PC-9 (cell line): ENCODE measurements at regions not wholly inside any gene's neighbourhood (a gene's known extent, or its start where the extent isn't known, plus 50 kb on each side); places are given as distances from the start of the nearest gene placed in this dataset.

Experiments
- BruUV-seq: library from RNA; stranded (reverse); fragments of 400-500 nt; replicated peaks from 2 replicates; lab custom pipeline; 2021; lab: Mats Ljungman, UMichigan
- CTCF ChIA-PET: fragments of 300-600 bp; sonication (Branson Sonifier 250); formaldehyde crosslinking; loops from one replicate; lab custom pipeline; 2022; ENCODE audit warnings: antibody characterized with exemption; lab: Charles Lee
- POLR2A ChIA-PET: fragments of 300-600 bp; sonication (Branson Sonifier 250); formaldehyde crosslinking; loops from one replicate; lab custom pipeline; 2022; ENCODE audit warnings: antibody characterized with exemption; ENCODE audit not compliant: unreplicated experiment; lab: Charles Lee
- DNase-seq, 2 experiments: peaks; one replicate each; pipeline versions ENCODE4 v3.0.0 to v3.0.0-alpha.2; 2015 to 2022; ENCODE audit warnings: mixed read lengths in 1 of 2
- H2AFZ ChIP-seq: fragments of 200-600 bp; sonication (generic); 2 replicates; pipeline ENCODE4 v1.8.1; 2017; ENCODE audit warnings: antibody characterized with exemption
- H3F3A ChIP-seq: fragments of 200-600 bp; sonication (generic); 2 replicates; pipeline ENCODE4 v1.8.1; 2017; ENCODE audit warnings: antibody characterized with exemption, mild to moderate bottlenecking, low read depth; ENCODE audit not compliant: insufficient read depth
- H3K27ac ChIP-seq: fragments of 200-600 bp; sonication (generic); 2 replicates; pipeline ENCODE4 v1.6.1; 2016; ENCODE audit warnings: mixed run types
- H3K27me3 ChIP-seq: fragments of 200-600 bp; sonication (generic); 2 replicates; pipeline ENCODE4 v1.6.1; 2016; ENCODE audit warnings: low read depth, mixed run types; ENCODE audit not compliant: insufficient read depth
- H3K36me3 ChIP-seq: fragments of 200-600 bp; sonication (generic); 2 replicates; pipeline ENCODE4 v1.6.1; 2016; ENCODE audit warnings: low read depth, mixed run types
- H3K4me1 ChIP-seq: fragments of 200-600 bp; sonication (generic); replicated peaks from 2 replicates; pipeline ENCODE4 v1.6.1; 2016; ENCODE audit warnings: mixed run types; ENCODE audit not compliant: insufficient read depth
- H3K4me2 ChIP-seq: fragments of 200-600 bp; sonication (generic); 2 replicates; pipeline ENCODE4 v1.6.1; 2017; ENCODE audit warnings: mixed run types
- H3K4me3 ChIP-seq: fragments of 200-600 bp; sonication (generic); 2 replicates; pipeline ENCODE4 v1.6.1; 2016; ENCODE audit warnings: mixed run types
- H3K79me2 ChIP-seq: fragments of 200-600 bp; sonication (generic); 2 replicates; pipeline ENCODE4 v1.6.1; 2017; ENCODE audit warnings: low read depth, mixed run types
- H3K9me2 ChIP-seq: fragments of 200-600 bp; sonication (generic); 2 replicates; pipeline ENCODE4 v1.8.1; 2017; ENCODE audit warnings: mild to moderate bottlenecking; ENCODE audit not compliant: insufficient read depth
- H3K9me3 ChIP-seq: fragments of 200-600 bp; sonication (generic); 2 replicates; pipeline ENCODE4 v1.8.1; 2016; ENCODE audit warnings: low read depth; ENCODE audit not compliant: insufficient read depth
- H4K20me1 ChIP-seq: fragments of 200-600 bp; sonication (generic); 2 replicates; pipeline ENCODE4 v1.8.1; 2017; ENCODE audit not compliant: insufficient read depth
- EZH2 ChIP-seq: fragments of 200-600 bp; sonication (generic); IDR thresholded peaks from 2 replicates; pipeline ENCODE4 v1.8.0; 2017; ENCODE audit warnings: antibody characterized with exemption, low read depth
- intact Hi-C: fragments of 100-400 bp; cut with micrococcal nuclease; formaldehyde crosslinking; loops from one replicate; pipeline ENCODE4 v1.10.0; 2022; ENCODE audit not compliant: unreplicated experiment
- TF ChIP-seq, protein P1 (sequence below): fragments of 200-600 bp; sonication (generic); conservative IDR thresholded peaks from 2 replicates; pipeline ENCODE4 v1.6.1; 2017; ENCODE audit warnings: mixed run types, antibody characterized with exemption, mild to moderate bottlenecking, moderate library complexity

GRCh38 chr21:16441789-16442188 is 712.0 kb downstream of the USP25 start:
- Histone ChIP-seq H3K4me3 (no peak overlapping the region), H2AFZ (no peak overlapping the region), H3K27ac (no peak overlapping the region), H3K27me3 (no peaks in the 10 kb centered on the region), H3K9me3 (no peaks in the 10 kb centered on the region), H3K4me1 (no peaks in the 10 kb centered on the region), H4K20me1 (no peaks in the 10 kb centered on the region), H3K9me2 (no peaks in the 10 kb centered on the region), H3K79me2 (no peaks in the 10 kb centered on the region), H3K36me3 (no peaks in the 10 kb centered on the region), H3K4me2 (no peak overlapping the region), H3F3A (no peaks in the 10 kb centered on the region)
- no peak for TF ChIP-seq EZH2
- TF ChIP-seq, protein P1, sequence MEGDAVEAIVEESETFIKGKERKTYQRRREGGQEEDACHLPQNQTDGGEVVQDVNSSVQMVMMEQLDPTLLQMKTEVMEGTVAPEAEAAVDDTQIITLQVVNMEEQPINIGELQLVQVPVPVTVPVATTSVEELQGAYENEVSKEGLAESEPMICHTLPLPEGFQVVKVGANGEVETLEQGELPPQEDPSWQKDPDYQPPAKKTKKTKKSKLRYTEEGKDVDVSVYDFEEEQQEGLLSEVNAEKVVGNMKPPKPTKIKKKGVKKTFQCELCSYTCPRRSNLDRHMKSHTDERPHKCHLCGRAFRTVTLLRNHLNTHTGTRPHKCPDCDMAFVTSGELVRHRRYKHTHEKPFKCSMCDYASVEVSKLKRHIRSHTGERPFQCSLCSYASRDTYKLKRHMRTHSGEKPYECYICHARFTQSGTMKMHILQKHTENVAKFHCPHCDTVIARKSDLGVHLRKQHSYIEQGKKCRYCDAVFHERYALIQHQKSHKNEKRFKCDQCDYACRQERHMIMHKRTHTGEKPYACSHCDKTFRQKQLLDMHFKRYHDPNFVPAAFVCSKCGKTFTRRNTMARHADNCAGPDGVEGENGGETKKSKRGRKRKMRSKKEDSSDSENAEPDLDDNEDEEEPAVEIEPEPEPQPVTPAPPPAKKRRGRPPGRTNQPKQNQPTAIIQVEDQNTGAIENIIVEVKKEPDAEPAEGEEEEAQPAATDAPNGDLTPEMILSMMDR = no peak
- no peak for DNase-seq
- no TSS peak for BruUV-seq
- ChIA-PET CTCF (no interaction called here), POLR2A (no interaction called here)
- intact Hi-C loops = no loop called here

GRCh38 chr21:16454399-16454798 is 724.6 kb downstream of the USP25 start:
- TF ChIP-seq, protein P1 = peak; percentile 52
- TF ChIP-seq EZH2 = no peak
- POLR2A ChIA-PET = no interaction called here
- no peak for DNase-seq
- Histone ChIP-seq H3F3A (no peaks in the 10 kb centered on the region), H3K4me3 (no peak overlapping the region), H3K79me2 (no peaks in the 10 kb centered on the region), H3K4me1 (no peaks in the 10 kb centered on the region), H2AFZ (no peak overlapping the region), H3K27me3 (no peaks in the 10 kb centered on the region), H3K9me3 (no peaks in the 10 kb centered on the region), H4K20me1 (no peaks in the 10 kb centered on the region), H3K4me2 (no peak overlapping the region), H3K27ac (no peak overlapping the region), H3K9me2 (no peaks in the 10 kb centered on the region; the same call in 1 of the 2 replicates), H3K36me3 (no peaks in the 10 kb centered on the region)
- intact Hi-C loops = loop anchor here (5.0 to 10.0 kb wide), 3 partner anchors 160 to 933 kb away; no protein-coding TSS in a partner anchor
- CTCF ChIA-PET = no interaction called here
- no TSS peak for BruUV-seq

GRCh38 chr21:16455526-16455925 is 725.7 kb downstream of the USP25 start:
- no peaks in the 10 kb centered on the region for H3K36me3 ChIP-seq
- H4K20me1 ChIP-seq = no peaks in the 10 kb centered on the region
- no peak overlapping the region for H3K4me2 ChIP-seq
- H3K4me3 ChIP-seq = no peak overlapping the region
- no peaks in the 10 kb centered on the region; the same call in 1 of the 2 replicates for H3K9me2 ChIP-seq
- H3K79me2 ChIP-seq = no peaks in the 10 kb centered on the region
- H3K27me3 ChIP-seq = no peaks in the 10 kb centered on the region
- intact Hi-C loops = loop anchor here (10.0 kb wide), 2 partner anchors 159 to 589 kb away; no protein-coding TSS in a partner anchor
- POLR2A ChIA-PET = no interaction called here
- H3K27ac ChIP-seq = no peak overlapping the region
- H3K9me3 ChIP-seq = no peaks in the 10 kb centered on the region
- CTCF ChIA-PET = no interaction called here
- H3K4me1 ChIP-seq = no peaks in the 10 kb centered on the region
- H2AFZ ChIP-seq = no peak overlapping the region
- H3F3A ChIP-seq = no peaks in the 10 kb centered on the region
- TF ChIP-seq, protein P1 = no peak
- TF ChIP-seq EZH2 = no peak
- BruUV-seq = no TSS peak
- no peak for DNase-seq
